Omental fat pad (tissue), 3 donors: ENCODE measurements at regions not wholly inside any gene's neighbourhood (a gene's known extent, or its start where the extent isn't known, plus 50 kb on each side); places are given as distances from the start of the nearest gene placed in this dataset.
A peak's percentile ranks its signal among the peaks of the same experiment; 100 is the strongest.

Experiments
- ATAC-seq: fragments of 150-250 bp; one replicate; pipeline ENCODE4 v1.9.1; 2016; ENCODE audit warnings: mild to moderate bottlenecking, moderate library complexity; ENCODE audit not compliant: low FRiP score
- DNase-seq: peaks from one replicate; pipeline ENCODE4 v3.0.0-alpha.2; 2019; ENCODE audit warnings: low spot score
- CTCF ChIP-seq, 3 donors: fragments of 450-650 bp; IDR thresholded peaks; one replicate each; pipeline ENCODE4 v1.5.1; 2016 to 2017; ENCODE audit warnings: antibody characterized with exemption in 3 of 3, mild to moderate bottlenecking in 3 of 3, moderate library complexity in 2 of 3

DNA sequence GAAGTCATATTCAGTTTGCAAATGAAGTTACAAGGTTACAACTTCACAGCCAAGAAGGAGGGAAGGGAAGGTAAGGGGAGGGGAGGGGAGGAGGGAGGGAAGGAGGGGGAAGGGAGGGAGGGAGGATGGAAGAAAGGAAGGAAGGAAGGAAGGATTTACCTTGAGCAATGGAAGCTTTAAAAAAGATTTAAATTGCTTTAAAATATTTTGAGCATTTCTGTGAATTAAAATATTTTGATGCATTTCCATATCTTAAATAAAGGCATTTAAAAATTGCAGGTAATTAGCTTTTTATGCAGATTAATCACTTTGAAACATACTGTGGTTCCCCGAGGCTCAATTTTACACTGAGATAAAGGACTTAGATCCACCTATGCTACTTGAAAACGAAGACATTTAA, 618.0 kb downstream of the TFAP2A start:
- no peak for ATAC-seq
- no peak for DNase-seq
- TF ChIP-seq CTCF (IDR thresholded peaks at IDR 0.05) = no peak

GRCh38 chr6:9795880-9796279, 619.0 kb downstream of the TFAP2A start:
- TF ChIP-seq CTCF (IDR thresholded peaks at IDR 0.05) = no peak
- ATAC-seq (no peak), DNase-seq (no peak)

DNA sequence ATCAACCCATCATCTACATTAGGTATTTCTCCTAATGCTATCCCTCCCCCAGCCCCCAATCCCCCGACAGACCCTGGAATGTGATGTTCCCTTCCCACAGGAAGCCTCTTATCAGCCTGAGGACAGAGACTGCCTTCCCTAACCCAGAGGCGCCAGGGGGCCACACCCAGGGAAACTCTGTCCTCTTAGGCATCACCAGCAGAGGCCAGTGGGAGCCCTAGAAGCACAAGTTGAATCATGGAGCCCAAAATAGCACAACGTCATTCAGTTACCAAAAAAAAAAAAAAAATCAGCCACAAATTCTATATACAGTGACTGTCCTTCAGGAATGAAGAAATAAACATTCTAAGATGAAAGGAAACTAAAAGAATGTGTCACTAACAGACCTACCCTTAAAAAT, 625.7 kb downstream of the TFAP2A start:
- DNase-seq = no peak
- no peak for ATAC-seq
- no peak for TF ChIP-seq CTCF (IDR thresholded peaks at IDR 0.05)

DNA sequence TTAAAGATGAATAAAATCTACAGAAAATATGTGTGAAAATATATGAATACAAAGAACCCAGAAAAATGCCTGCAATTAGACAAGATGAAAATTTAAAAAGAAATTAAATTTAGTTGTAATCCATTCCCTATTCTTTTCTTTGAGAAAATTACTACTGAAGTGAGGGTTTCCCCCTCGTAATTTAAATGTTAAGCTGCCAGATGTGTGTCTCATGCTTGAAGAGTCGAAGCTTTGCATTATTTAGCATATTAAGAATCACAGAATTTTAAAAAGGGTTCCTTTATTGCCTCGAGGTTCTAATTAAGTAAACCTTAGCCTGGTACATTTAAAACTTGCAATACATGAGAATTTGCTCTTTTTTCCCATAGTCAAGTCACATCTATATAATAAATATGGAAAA, 630.1 kb downstream of the TFAP2A start:
- no peak for ATAC-seq
- no peak for TF ChIP-seq CTCF (IDR thresholded peaks at IDR 0.05)
- DNase-seq = no peak

- ATAC-seq (no peak), DNase-seq (no peak)
- TF ChIP-seq CTCF (IDR thresholded peaks at IDR 0.05) = no peak
These were observed 631.3 kb downstream of the TFAP2A start for GRCh38 chr6:9783567-9783966.

GRCh38 chr6:9766240-9766915, 648.5 kb downstream of the TFAP2A start:
- ATAC-seq = peak; percentile 47

More at GRCh38 chr6:9766240-9766915, 648.5 kb downstream of the TFAP2A start:
- TF ChIP-seq CTCF (IDR thresholded peaks at IDR 0.05) = no peak
- DNase-seq = no peak
